OCI-LY1 (cell line): ENCODE measurements at regions not wholly inside any gene's neighbourhood (a gene's known extent, or its start where the extent isn't known, plus 50 kb on each side); places are given as distances from the start of the nearest gene placed in this dataset.

ENCODE experiments used
- H2AFZ ChIP-seq: fragments of 200-600 bp; sonication (generic), shearing (Covaris generic); 2 replicates; pipeline ENCODE4 v1.6.0; 2014; ENCODE audit warnings: antibody characterized with exemption, mild to moderate bottlenecking, low read length
- H3F3A ChIP-seq: fragments of 200-600 bp; sonication (generic), shearing (Covaris generic); 2 replicates; pipeline ENCODE4 v1.6.0; 2014; ENCODE audit warnings: mild to moderate bottlenecking, antibody characterized with exemption, low read length, moderate library complexity; ENCODE audit not compliant: insufficient read depth
- H3K27ac ChIP-seq: fragments of 200-600 bp; sonication (generic); 2 replicates; pipeline ENCODE4 v1.5.1; 2014; ENCODE audit warnings: low read length, mixed run types, mild to moderate bottlenecking, low read depth; ENCODE audit not compliant: poor library complexity, severe bottlenecking
- H3K27me3 ChIP-seq: fragments of 200-600 bp; sonication (generic); 2 replicates; pipeline ENCODE4 v1.6.0; 2014; ENCODE audit warnings: antibody characterized with exemption, mild to moderate bottlenecking, low read length, moderate library complexity; ENCODE audit not compliant: insufficient read depth
- H3K36me3 ChIP-seq: fragments of 200-600 bp; sonication (generic); 2 replicates; pipeline ENCODE4 v1.6.1; 2014; ENCODE audit warnings: mild to moderate bottlenecking, antibody characterized with exemption, low read length, moderate library complexity, mixed read lengths; ENCODE audit not compliant: insufficient read depth
- H3K4me1 ChIP-seq: fragments of 200-600 bp; sonication (generic); 2 replicates; pipeline ENCODE4 v1.5.1; 2014; ENCODE audit warnings: mild to moderate bottlenecking, low read length, moderate library complexity; ENCODE audit not compliant: insufficient read depth, severe bottlenecking
- H3K4me2 ChIP-seq: fragments of 200-600 bp; sonication (generic), shearing (Covaris generic); 2 replicates; pipeline ENCODE4 v1.6.1; 2014; ENCODE audit warnings: low read length
- H3K4me3 ChIP-seq: fragments of 200-600 bp; sonication (generic); 2 replicates; pipeline ENCODE4 v1.5.1; 2014; ENCODE audit warnings: low read length, low read depth, mild to moderate bottlenecking, mixed read lengths; ENCODE audit not compliant: poor library complexity, severe bottlenecking
- H3K79me2 ChIP-seq: fragments of 200-600 bp; shearing (Covaris generic); 2 replicates; pipeline ENCODE4 v1.6.1; 2016; ENCODE audit warnings: mixed run types, low read length, mixed read lengths; ENCODE audit not compliant: insufficient read depth
- H3K9ac ChIP-seq: fragments of 200-600 bp; sonication (generic), shearing (Covaris generic); 2 replicates; pipeline ENCODE4 v1.6.1; 2014; ENCODE audit warnings: mild to moderate bottlenecking, low read length, mixed read lengths
- H3K9me2 ChIP-seq: fragments of 200-600 bp; sonication (generic), shearing (Covaris generic); 2 replicates; pipeline ENCODE4 v1.6.1; 2014; ENCODE audit warnings: low read depth, mild to moderate bottlenecking, low read length, mixed read lengths
- H3K9me3 ChIP-seq: fragments of 200-600 bp; shearing (Covaris generic); 2 replicates; pipeline ENCODE4 v1.6.1; 2014; ENCODE audit warnings: low read length, mixed read lengths
- H4K20me1 ChIP-seq: fragments of 200-600 bp; sonication (generic), shearing (Covaris generic); 2 replicates; pipeline ENCODE4 v1.6.0; 2016; ENCODE audit warnings: mild to moderate bottlenecking, low read length; ENCODE audit not compliant: insufficient read depth
- EZH2 ChIP-seq: fragments of 200-600 bp; sonication (generic), shearing (Covaris generic); IDR thresholded peaks from 2 replicates; pipeline ENCODE4 v1.8.0; 2017; ENCODE audit warnings: borderline replicate concordance, mixed run types, mild to moderate bottlenecking, antibody characterized with exemption, low read length, moderate library complexity, mixed read lengths
- TF ChIP-seq, protein P1 (sequence below): fragments of 200-600 bp; sonication (generic), shearing (Covaris generic); IDR thresholded peaks from 2 replicates; pipeline ENCODE4 v1.5.1; 2017; ENCODE audit warnings: mild to moderate bottlenecking, antibody characterized with exemption, low read length, moderate library complexity, mixed read lengths

DNA sequence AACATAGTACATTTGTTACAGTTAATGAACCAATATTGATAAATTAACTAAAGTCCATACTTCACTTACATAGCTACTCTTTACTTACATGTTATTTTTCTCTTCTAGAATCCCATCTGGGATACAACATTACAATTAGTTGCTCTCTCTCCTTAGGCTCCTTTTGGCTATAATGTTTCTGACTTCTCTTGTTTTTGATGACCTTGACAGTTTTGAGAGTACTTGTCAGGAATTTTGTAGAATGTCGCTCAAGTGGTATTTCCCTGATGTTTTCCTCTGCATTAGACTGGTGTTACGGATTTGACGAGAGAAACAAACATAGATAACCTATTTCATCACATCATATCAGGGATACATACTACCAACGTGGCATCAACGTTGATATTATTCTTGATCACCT, 925.4 kb upstream of the TMPRSS15 start:
- Histone ChIP-seq H3F3A (no peaks in the 10 kb centered on the region), H3K4me1 (peaks cover under 1% of the 10 kb centered on the region), H3K36me3 (no peaks in the 10 kb centered on the region), H4K20me1 (no peaks in the 10 kb centered on the region), H3K27me3 (no peaks in the 10 kb centered on the region), H3K4me2 (no peak overlapping the region), H3K4me3 (no peak overlapping the region), H3K79me2 (no peaks in the 10 kb centered on the region), H3K9me3 (no peaks in the 10 kb centered on the region), H3K27ac (no peak overlapping the region), H2AFZ (no peak overlapping the region), H3K9me2 (no peaks in the 10 kb centered on the region), H3K9ac (no peak overlapping the region)
- TF ChIP-seq EZH2: no peak
- TF ChIP-seq, protein P1, sequence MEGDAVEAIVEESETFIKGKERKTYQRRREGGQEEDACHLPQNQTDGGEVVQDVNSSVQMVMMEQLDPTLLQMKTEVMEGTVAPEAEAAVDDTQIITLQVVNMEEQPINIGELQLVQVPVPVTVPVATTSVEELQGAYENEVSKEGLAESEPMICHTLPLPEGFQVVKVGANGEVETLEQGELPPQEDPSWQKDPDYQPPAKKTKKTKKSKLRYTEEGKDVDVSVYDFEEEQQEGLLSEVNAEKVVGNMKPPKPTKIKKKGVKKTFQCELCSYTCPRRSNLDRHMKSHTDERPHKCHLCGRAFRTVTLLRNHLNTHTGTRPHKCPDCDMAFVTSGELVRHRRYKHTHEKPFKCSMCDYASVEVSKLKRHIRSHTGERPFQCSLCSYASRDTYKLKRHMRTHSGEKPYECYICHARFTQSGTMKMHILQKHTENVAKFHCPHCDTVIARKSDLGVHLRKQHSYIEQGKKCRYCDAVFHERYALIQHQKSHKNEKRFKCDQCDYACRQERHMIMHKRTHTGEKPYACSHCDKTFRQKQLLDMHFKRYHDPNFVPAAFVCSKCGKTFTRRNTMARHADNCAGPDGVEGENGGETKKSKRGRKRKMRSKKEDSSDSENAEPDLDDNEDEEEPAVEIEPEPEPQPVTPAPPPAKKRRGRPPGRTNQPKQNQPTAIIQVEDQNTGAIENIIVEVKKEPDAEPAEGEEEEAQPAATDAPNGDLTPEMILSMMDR: no peak

DNA sequence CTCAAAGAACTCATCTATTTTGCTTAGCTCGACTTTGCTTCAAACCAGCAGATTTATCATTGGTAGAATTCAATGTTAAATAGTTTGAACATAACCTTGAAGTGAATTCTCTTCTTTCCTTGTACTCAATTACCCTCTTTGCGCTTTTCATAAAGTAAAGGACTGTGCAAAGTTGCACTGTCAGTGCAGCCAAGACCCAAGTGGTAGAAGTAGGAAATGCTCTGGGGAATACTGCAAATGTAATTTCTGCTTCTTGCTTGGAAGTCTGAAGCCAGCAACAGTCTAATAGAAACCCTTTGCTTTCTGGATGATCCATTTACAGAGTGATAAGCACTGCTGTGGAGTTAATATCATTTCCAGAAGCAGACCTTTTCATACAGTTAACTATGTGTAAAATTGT, 936.7 kb upstream of the TMPRSS15 start:
- Histone ChIP-seq H3K27ac (no peak overlapping the region), H3K9me2 (no peaks in the 10 kb centered on the region), H3F3A (no peaks in the 10 kb centered on the region), H3K79me2 (no peaks in the 10 kb centered on the region), H4K20me1 (no peaks in the 10 kb centered on the region), H3K9ac (no peak overlapping the region), H3K4me2 (no peak overlapping the region), H3K9me3 (no peaks in the 10 kb centered on the region), H3K4me1 (no peaks in the 10 kb centered on the region), H3K36me3 (no peaks in the 10 kb centered on the region), H3K27me3 (no peaks in the 10 kb centered on the region), H2AFZ (no peak overlapping the region), H3K4me3 (no peak overlapping the region)
- no peak for TF ChIP-seq EZH2
- TF ChIP-seq, protein P1: peak; percentile 12; the same call in 1 of the 2 replicates

DNA sequence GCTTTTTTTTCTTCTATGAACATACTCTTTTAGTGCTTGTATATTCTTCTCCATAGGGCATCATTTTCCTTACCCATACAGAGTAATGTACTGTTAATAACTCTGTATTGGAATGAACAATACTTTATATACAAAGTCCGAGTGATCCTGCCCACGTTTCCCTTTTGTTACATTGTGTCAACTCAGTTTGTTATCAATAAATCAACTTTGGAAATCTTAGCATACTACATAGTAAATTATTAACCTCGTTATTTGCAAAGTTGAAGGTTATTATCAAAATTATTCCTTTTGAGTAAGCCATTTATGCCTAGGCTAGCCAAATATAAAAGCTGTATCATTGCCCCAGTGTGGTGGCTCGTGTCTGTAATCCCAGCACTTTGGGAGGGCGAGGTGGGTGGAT, 937.4 kb upstream of the TMPRSS15 start:
- H3K79me2 ChIP-seq: no peaks in the 10 kb centered on the region
- H3K4me3 ChIP-seq: no peak overlapping the region
- TF ChIP-seq EZH2: no peak
- TF ChIP-seq, protein P1: no peak
- no peaks in the 10 kb centered on the region for H3K9me3 ChIP-seq
- no peaks in the 10 kb centered on the region for H3K36me3 ChIP-seq
- H3K27me3 ChIP-seq: no peaks in the 10 kb centered on the region
- no peaks in the 10 kb centered on the region for H3F3A ChIP-seq
- no peaks in the 10 kb centered on the region for H3K4me1 ChIP-seq
- H2AFZ ChIP-seq: no peak overlapping the region
- H3K9me2 ChIP-seq: no peaks in the 10 kb centered on the region
- no peak overlapping the region for H3K9ac ChIP-seq
- no peak overlapping the region for H3K27ac ChIP-seq
- no peak overlapping the region for H3K4me2 ChIP-seq
- H4K20me1 ChIP-seq: no peaks in the 10 kb centered on the region
